ENCODE measurements at regions not wholly inside any gene's neighbourhood (a gene's known extent, or its start where the extent isn't known, plus 50 kb on each side); places are given as distances from the start of the nearest gene placed in this dataset.

GRCh38 chr3:34405159-34405558 is 606.7 kb downstream of the PDCD6IP start:
- no peak overlapping the region for H3K4me3 Mint-ChIP-seq
- H3K4me1 Mint-ChIP-seq = peaks cover 26% of the 10 kb centered on the region

More at GRCh38 chr3:34405159-34405558, 606.7 kb downstream of the PDCD6IP start:
- peaks cover 4% of the 10 kb centered on the region; the same call in 1 of the 2 replicates for H3K36me3 ChIP-seq (ENCODE audit: insufficient read depth)
- TF ChIP-seq JUNB (IDR thresholded peaks at IDR 0.05; ENCODE audit: unreplicated experiment) (no peak), CREB1 (CRISPR knock-in tag; IDR thresholded peaks at IDR 0.05; ENCODE audit: low read depth) (no peak), ZNF462 (CRISPR knock-in tag; IDR thresholded peaks at IDR 0.05) (no peak)
- H3K27ac Mint-ChIP-seq = no peak overlapping the region
- H3K9me3 Mint-ChIP-seq = no peaks in the 10 kb centered on the region; the same call in 1 of the 3 replicates
- peaks cover 3% of the 10 kb centered on the region; the same call in 2 of the 3 replicates for H3K36me3 Mint-ChIP-seq (ENCODE audit: low read depth)
- no peak overlapping the region for H2AFZ ChIP-seq
- 0 out of 2 replicates have a peak overlapping the region, but pooled peaks have one; percentile 56 for H3K4me2 ChIP-seq
- H3K4me3 ChIP-seq = no peak overlapping the region
- H3K27me3 Mint-ChIP-seq (ENCODE audit: insufficient read depth, low read depth, poor library complexity) = no peaks in the 10 kb centered on the region
- no peak for ATAC-seq
- peaks cover 29% of the 10 kb centered on the region for H3K4me1 ChIP-seq (ENCODE audit: insufficient read depth)
- H3K9me2 ChIP-seq (ENCODE audit: insufficient read depth) = peaks cover 9% of the 10 kb centered on the region; the same call in 1 of the 2 replicates
- DNase-seq (ENCODE audit: low spot score) = no peak
- no peaks in the 10 kb centered on the region for H3F3A ChIP-seq (replicated peaks; ENCODE audit: low read depth)
- H3K79me2 ChIP-seq (replicated peaks; ENCODE audit: insufficient read depth) = no peaks in the 10 kb centered on the region
- H3K27me3 ChIP-seq (ENCODE audit: insufficient read depth) = no peaks in the 10 kb centered on the region
- H4K20me1 ChIP-seq (replicated peaks; ENCODE audit: insufficient read depth) = no peaks in the 10 kb centered on the region
- H3K27ac ChIP-seq (ENCODE audit: low read depth) = no peak overlapping the region

Data from GM23338 (cell line).